Epithelial cell of esophagus (primary cell): ENCODE measurements at regions not wholly inside any gene's neighbourhood (a gene's known extent, or its start where the extent isn't known, plus 50 kb on each side); places are given as distances from the start of the nearest gene placed in this dataset.

Experiments
- DNase-seq: peaks from one replicate; pipeline ENCODE4 v3.0.0; 2010; ENCODE audit warnings: low read depth
- H3K4me3 ChIP-seq: 2 replicates; pipeline ENCODE4 v1.5.1; 2011; ENCODE audit warnings: mild to moderate bottlenecking, low read length, control low read depth
- TF ChIP-seq, protein P1 (sequence below): IDR thresholded peaks from 2 replicates; pipeline ENCODE4 v1.5.1; 2011; ENCODE audit warnings: low read depth, mild to moderate bottlenecking, low read length, control low read depth, inconsistent platforms; ENCODE audit not compliant: insufficient read depth; ENCODE audit errors: missing control alignments

DNA sequence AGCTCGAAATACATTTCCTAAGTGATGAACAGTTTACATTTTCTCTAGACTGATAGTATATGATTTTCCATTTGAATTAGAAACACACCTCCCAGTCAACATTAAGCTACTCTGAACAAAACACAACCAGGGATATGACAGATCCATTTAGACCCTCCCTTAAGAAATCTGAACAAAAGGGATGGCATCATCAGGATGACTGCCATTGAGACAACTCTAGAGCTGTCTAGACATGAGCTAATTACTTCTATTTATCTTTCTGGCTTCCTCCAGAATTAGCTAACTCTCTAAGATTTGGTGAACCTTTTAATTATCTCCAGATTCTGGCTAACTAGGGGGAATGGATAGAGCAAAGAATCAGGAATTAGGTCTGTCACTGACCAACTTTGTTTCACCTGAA, 92.9 kb upstream of the IGF1 start:
- no peak for DNase-seq
- no peak overlapping the region for H3K4me3 ChIP-seq
- TF ChIP-seq, protein P1, sequence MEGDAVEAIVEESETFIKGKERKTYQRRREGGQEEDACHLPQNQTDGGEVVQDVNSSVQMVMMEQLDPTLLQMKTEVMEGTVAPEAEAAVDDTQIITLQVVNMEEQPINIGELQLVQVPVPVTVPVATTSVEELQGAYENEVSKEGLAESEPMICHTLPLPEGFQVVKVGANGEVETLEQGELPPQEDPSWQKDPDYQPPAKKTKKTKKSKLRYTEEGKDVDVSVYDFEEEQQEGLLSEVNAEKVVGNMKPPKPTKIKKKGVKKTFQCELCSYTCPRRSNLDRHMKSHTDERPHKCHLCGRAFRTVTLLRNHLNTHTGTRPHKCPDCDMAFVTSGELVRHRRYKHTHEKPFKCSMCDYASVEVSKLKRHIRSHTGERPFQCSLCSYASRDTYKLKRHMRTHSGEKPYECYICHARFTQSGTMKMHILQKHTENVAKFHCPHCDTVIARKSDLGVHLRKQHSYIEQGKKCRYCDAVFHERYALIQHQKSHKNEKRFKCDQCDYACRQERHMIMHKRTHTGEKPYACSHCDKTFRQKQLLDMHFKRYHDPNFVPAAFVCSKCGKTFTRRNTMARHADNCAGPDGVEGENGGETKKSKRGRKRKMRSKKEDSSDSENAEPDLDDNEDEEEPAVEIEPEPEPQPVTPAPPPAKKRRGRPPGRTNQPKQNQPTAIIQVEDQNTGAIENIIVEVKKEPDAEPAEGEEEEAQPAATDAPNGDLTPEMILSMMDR, result no peak

DNA sequence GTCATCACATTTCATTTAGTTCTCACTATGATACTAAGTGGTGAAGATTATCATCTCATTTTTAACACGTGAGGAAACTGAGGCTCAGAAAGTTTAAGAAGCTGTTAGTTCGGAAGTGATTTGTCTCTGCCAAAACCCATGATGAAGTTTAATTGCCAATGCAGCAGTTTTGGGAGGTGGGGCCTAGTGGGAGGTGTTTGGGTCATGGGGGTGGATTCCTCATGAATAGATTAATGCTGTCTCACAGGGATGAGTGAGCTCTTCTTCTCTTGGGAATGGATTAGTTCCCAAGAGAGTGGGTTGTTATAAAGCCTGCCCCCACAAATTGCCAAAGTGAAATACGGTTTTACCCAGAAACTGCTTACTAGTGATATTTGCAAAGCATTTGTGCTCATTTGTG, 91.5 kb upstream of the IGF1 start:
- no peak for DNase-seq
- H3K4me3 ChIP-seq, result no peak overlapping the region
- TF ChIP-seq, protein P1, result no peak

DNA sequence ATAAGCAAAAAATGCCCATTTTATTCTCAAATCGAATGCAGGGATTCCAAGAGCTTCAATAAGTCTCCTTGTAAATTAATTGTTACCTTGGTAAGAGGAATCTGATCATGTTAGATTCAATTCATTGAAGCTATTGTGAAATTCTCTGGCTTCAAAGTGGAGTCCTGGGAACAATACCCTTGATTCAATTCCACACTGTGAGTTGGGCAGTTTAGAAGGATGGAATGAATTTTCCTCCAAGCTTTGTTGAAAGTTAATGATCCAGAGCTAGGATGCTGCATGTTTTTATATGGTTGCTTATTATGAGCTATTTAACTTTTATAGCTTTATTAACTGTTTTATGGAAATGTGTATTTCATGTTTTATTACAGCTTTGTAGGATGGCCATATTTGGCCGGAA, 89.9 kb upstream of the IGF1 start:
- DNase-seq, result no peak
- TF ChIP-seq, protein P1, result no peak

DNA sequence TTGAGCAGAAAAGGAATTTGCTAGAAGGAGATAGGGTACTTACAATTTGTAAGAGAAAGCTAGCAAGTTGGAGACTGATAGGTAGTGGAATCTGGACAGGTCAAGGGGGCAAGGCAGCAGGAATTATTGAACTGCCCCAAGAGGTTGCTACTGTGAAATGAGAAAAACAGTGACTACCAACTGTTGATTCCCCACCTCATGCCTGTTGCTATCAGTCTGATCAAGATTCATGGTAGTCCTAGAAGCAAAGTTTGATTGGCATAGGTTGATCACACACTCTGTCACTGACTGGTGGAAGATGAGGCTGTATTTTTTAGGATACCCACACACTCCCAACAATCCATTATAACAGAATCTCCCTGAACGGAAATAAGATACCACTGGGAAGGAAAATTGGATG, 89.4 kb upstream of the IGF1 start:
- TF ChIP-seq, protein P1, result no peak
- H3K4me3 ChIP-seq, result no peak overlapping the region
- no peak for DNase-seq

More for the DNA sequence above, 89.9 kb upstream of the IGF1 start:
- H3K4me3 ChIP-seq, result no peak overlapping the region

DNA sequence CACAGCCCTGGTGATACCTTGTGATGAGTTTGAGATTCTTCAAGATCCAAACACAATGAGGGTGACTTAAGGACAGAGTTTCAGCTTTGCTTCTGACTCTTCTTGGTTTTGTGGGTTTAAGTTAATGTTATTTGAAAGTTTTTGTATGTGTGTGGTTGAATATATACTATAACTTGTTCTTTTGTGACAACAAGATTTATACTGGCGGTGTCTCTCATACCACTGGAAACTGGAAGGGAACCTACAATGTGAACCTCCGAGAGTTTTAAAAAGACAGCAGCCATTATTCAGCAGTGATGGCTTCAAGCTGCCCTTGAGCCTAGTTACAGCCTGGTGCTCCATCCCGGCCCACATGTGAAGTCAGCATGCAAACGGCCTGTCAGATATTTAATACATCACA, 87.9 kb upstream of the IGF1 start:
- H3K4me3 ChIP-seq, result no peak overlapping the region
- DNase-seq, result no peak
- TF ChIP-seq, protein P1, result no peak

DNA sequence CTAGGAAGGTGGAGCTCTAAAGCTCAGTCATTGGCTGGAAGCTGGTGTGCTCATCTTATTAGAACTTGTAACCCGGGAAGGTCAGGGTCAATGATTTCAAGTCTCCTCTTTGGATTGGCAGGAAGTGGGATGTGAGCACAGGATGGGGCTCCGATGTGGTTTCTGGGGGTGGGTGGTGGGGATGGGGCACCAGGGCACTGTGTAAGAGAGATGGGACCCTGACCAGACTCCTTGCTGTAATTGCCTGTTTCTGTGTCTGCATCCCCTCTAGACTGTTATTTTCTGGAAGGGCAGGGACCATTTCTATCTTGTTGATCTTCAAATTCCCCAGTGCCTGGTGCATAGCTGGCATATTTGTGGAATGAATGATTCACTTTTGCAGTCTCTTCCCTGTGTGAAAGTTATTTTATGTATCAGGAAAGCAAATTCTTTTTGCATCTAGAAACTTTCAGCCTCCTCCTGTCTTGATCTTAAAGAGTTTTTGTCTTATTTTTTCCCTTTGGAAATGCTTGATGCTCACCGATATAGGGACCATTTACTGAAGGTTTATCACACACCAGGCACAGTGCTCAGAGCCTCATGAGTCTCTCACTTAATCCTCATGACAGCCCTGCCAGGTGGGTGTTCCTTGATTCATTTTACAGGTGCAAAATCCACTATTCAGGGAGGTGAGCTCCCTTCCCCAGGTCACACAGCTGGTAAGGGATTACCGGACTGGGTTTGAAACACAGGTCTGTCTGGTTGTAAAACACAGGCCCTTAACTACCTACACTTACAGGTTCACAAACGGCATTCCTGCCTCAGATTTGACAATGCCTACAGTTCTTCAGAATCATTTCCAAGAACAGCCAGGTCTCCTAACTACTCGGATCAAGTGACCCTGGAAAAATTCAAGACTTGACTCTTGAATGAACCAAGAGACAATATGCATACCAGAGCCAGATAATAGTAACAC, 86.9 kb upstream of the IGF1 start:
- no peak for DNase-seq
- H3K4me3 ChIP-seq, result no peak overlapping the region

More for the DNA sequence above, 86.9 kb upstream of the IGF1 start:
- TF ChIP-seq, protein P1, result no peak
